WTC11 (cell line): ENCODE measurements at regions not wholly inside any gene's neighbourhood (a gene's known extent, or its start where the extent isn't known, plus 50 kb on each side); places are given as distances from the start of the nearest gene placed in this dataset.

Source experiments
- ATAC-seq: fragments of 200-7000 bp; cut with Tn5 transposase; 2 replicates; pipeline ENCODE4 v1.10.0; 2021; ENCODE audit warnings: mild to moderate bottlenecking, moderate library complexity
- CTCF ChIA-PET: fragments of 300-600 bp; sonication (Branson Sonifier 250); formaldehyde crosslinking; loops from one replicate; lab custom pipeline; 2021; ENCODE audit warnings: antibody characterized with exemption; lab: Charles Lee
- POLR2A ChIA-PET: fragments of 350-600 bp; sonication (Branson Sonifier 250); formaldehyde crosslinking; loops from one replicate; lab custom pipeline; 2021; ENCODE audit warnings: antibody characterized with exemption; lab: Charles Lee
- DNase-seq: peaks from one replicate; pipeline ENCODE4 v3.0.0; 2021; ENCODE audit warnings: low spot score
- H3K27ac Mint-ChIP-seq: 2 replicates; pipeline ENCODE4 v1.8.0; 2021; ENCODE audit warnings: mixed read lengths
- H3K27me3 Mint-ChIP-seq: 2 replicates; pipeline ENCODE4 v1.8.0; 2021; ENCODE audit warnings: low read depth, mild to moderate bottlenecking, moderate library complexity, mixed read lengths
- H3K36me3 Mint-ChIP-seq: 2 replicates; pipeline ENCODE4 v1.8.0; 2021; ENCODE audit warnings: mixed read lengths
- H3K4me1 Mint-ChIP-seq: 2 replicates; pipeline ENCODE4 v1.8.0; 2022; ENCODE audit warnings: mixed read lengths
- H3K4me3 Mint-ChIP-seq: 2 replicates; pipeline ENCODE4 v1.8.0; 2021; ENCODE audit warnings: mild to moderate bottlenecking, moderate library complexity, mixed read lengths
- H3K9me3 Mint-ChIP-seq: 2 replicates; pipeline ENCODE4 v1.8.0; 2021; ENCODE audit warnings: mixed read lengths
- ATF1 ChIP-seq: sonication (generic); formaldehyde crosslinking; IDR thresholded peaks from 2 replicates; pipeline ENCODE4 v1.8.1; 2023; ENCODE audit warnings: mild to moderate bottlenecking, moderate library complexity, missing genetic modification reagents
- ELF4 ChIP-seq: sonication (generic); formaldehyde crosslinking; IDR thresholded peaks from 2 replicates; pipeline ENCODE4 v1.8.1; 2022; ENCODE audit warnings: low read depth, mild to moderate bottlenecking, moderate library complexity, missing genetic modification reagents
- ESRRA ChIP-seq: sonication (generic); formaldehyde crosslinking; IDR thresholded peaks from 2 replicates; pipeline ENCODE4 v1.8.1; 2022; ENCODE audit warnings: mild to moderate bottlenecking, missing genetic modification reagents, borderline replicate concordance
- FOXP1 ChIP-seq: sonication (generic); formaldehyde crosslinking; IDR thresholded peaks from 2 replicates; pipeline ENCODE4 v1.8.0; 2022; ENCODE audit warnings: missing genetic modification reagents, mild to moderate bottlenecking, moderate library complexity, borderline replicate concordance
- GRHL2 ChIP-seq: fragments of 250-450 bp; sonication (Bioruptor Pico); IDR thresholded peaks from 2 replicates; pipeline ENCODE4 v1.8.0; 2022; ENCODE audit warnings: mild to moderate bottlenecking, moderate library complexity; ENCODE audit not compliant: insufficient replicate concordance, severe bottlenecking
- NFYB ChIP-seq: sonication (generic); formaldehyde crosslinking; conservative IDR thresholded peaks from 2 replicates; pipeline ENCODE4 v1.8.0; 2022; ENCODE audit warnings: low read depth, missing genetic modification reagents
- NR3C1 ChIP-seq: sonication (generic); formaldehyde crosslinking; conservative IDR thresholded peaks from 2 replicates; pipeline ENCODE4 v1.8.1; 2023; ENCODE audit warnings: low read depth, mild to moderate bottlenecking, missing genetic modification reagents
- PRRX2 ChIP-seq: fragments of 250-450 bp; sonication (Bioruptor Pico); IDR thresholded peaks from 2 replicates; pipeline ENCODE4 v1.8.0; 2021; ENCODE audit warnings: mild to moderate bottlenecking
- RORB ChIP-seq: fragments of 250-450 bp; sonication (Bioruptor Pico); IDR thresholded peaks from 2 replicates; pipeline ENCODE4 v1.9.0; 2021; ENCODE audit warnings: mild to moderate bottlenecking
- SMAD3 ChIP-seq: sonication (generic); formaldehyde crosslinking; IDR thresholded peaks from 2 replicates; pipeline ENCODE4 v1.8.0; 2022; ENCODE audit warnings: missing genetic modification reagents, mild to moderate bottlenecking, borderline replicate concordance
- SOX15 ChIP-seq: fragments of 250-450 bp; sonication (Bioruptor Pico); IDR thresholded peaks from 2 replicates; pipeline ENCODE4 v1.9.0; 2021; ENCODE audit warnings: mild to moderate bottlenecking
- SP1 ChIP-seq: sonication (generic); formaldehyde crosslinking; conservative IDR thresholded peaks from 2 replicates; pipeline ENCODE4 v1.8.1; 2022; ENCODE audit warnings: missing genetic modification reagents
- TEAD1 ChIP-seq: sonication (generic); formaldehyde crosslinking; IDR thresholded peaks from 2 replicates; pipeline ENCODE4 v1.8.0; 2022; ENCODE audit warnings: mild to moderate bottlenecking, missing genetic modification reagents
- ZNF121 ChIP-seq: sonication (generic); formaldehyde crosslinking; IDR thresholded peaks from 2 replicates; pipeline ENCODE4 v1.8.0; 2023; ENCODE audit warnings: missing genetic modification reagents
- ZNF232 ChIP-seq: sonication (generic); formaldehyde crosslinking; IDR thresholded peaks from 2 replicates; pipeline ENCODE4 v1.8.0; 2022; ENCODE audit warnings: mild to moderate bottlenecking, missing genetic modification reagents
- ZNF317 ChIP-seq: sonication (generic); formaldehyde crosslinking; IDR thresholded peaks from 2 replicates; pipeline ENCODE4 v1.8.1; 2023; ENCODE audit warnings: low read depth, mild to moderate bottlenecking, moderate library complexity, missing genetic modification reagents, borderline replicate concordance
- ZNF416 ChIP-seq: fragments of 250-450 bp; sonication (Bioruptor Pico); IDR thresholded peaks from 2 replicates; pipeline ENCODE4 v1.9.0; 2021; ENCODE audit warnings: mild to moderate bottlenecking, inconsistent platforms
- ZNF671 ChIP-seq: fragments of 250-450 bp; sonication (Bioruptor Pico); IDR thresholded peaks from 2 replicates; pipeline ENCODE4 v1.8.0; 2021; ENCODE audit warnings: mild to moderate bottlenecking
- TF ChIP-seq, protein P1 (sequence below): fragments of 250-450 bp; sonication (Bioruptor Pico); IDR thresholded peaks from 2 replicates; pipeline ENCODE4 v2.1.2; 2022; ENCODE audit warnings: mild to moderate bottlenecking, moderate library complexity
- TF ChIP-seq, protein P2 (sequence below): sonication (generic); formaldehyde crosslinking; IDR thresholded peaks from 2 replicates; pipeline ENCODE4 v1.8.0; 2022; ENCODE audit warnings: mild to moderate bottlenecking, missing genetic modification reagents
- TF ChIP-seq, protein P3 (sequence below): sonication (generic); formaldehyde crosslinking; conservative IDR thresholded peaks from 2 replicates; pipeline ENCODE4 v1.8.1; 2022; ENCODE audit warnings: mild to moderate bottlenecking, missing genetic modification reagents
- TF ChIP-seq, protein P4 (sequence below): fragments of 250-450 bp; sonication (Bioruptor Pico); conservative IDR thresholded peaks from 2 replicates; pipeline ENCODE4 v1.9.0; 2021; ENCODE audit warnings: mild to moderate bottlenecking
- TF ChIP-seq, protein P5 (sequence below): sonication (generic); formaldehyde crosslinking; IDR thresholded peaks from 2 replicates; pipeline ENCODE4 v1.8.0; 2022; ENCODE audit warnings: mild to moderate bottlenecking, missing genetic modification reagents
- TF ChIP-seq, protein P6 (sequence below): sonication (generic); formaldehyde crosslinking; IDR thresholded peaks from 2 replicates; pipeline ENCODE4 v1.8.0; 2022; ENCODE audit warnings: missing genetic modification reagents

DNA sequence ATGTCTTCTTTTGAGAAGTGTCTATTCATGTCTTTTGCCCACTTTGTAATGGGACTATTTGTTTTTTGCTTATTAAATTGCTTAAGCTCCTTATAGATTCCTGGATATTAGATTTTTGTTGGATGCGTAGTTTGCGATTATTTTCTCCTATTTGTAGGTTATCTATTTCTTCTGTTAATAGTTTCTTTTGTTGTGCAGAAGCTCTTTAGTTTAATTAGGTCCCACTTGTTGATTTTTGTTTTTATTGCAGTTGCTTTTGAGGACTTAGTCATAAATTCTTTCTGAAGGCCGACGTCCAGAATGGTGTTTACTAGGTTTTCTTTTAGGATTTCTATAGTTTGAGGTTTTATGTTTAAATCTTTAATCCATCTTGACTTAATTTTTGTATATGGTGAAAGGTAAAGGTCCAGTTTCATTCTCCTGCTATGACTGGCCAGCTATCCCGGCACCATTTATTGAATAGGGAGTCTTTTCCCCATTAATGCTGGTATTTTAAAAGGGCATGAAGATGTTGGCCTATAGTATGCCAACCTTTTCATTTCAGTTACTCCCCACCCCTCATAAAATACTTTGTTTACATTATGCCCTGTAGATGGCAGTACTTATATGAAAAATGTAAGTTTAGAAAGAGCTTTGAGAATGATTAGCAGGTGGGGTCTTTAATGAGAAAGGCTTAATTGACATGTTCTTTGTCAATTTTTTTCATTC lies 62.9 kb upstream of the PSMA6 start (continued):
- TF ChIP-seq ZNF121 (no peak), GRHL2 (CRISPR knock-in tag) (no peak)
- TF ChIP-seq, protein P1, sequence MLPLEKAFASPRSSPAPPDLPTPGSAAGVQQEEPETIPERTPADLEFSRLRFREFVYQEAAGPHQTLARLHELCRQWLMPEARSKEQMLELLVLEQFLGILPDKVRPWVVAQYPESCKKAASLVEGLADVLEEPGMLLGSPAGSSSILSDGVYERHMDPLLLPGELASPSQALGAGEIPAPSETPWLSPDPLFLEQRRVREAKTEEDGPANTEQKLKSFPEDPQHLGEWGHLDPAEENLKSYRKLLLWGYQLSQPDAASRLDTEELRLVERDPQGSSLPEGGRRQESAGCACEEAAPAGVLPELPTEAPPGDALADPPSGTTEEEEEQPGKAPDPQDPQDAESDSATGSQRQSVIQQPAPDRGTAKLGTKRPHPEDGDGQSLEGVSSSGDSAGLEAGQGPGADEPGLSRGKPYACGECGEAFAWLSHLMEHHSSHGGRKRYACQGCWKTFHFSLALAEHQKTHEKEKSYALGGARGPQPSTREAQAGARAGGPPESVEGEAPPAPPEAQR (CRISPR knock-in tag) = no peak

DNA sequence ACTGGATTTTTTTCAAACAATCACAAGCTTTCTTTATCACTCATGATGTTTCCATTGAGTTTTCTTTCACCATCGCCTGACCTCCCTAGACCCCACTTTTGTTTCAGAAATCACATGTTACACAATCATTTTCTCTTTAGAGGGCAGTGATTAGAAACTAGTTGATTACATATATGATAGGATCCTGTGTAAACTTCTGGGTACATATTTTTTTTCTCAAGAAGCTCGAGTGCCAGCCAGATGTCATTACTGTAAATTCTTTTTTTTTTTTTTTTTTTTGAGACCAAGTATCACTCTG lies 62.4 kb upstream of the PSMA6 start:
- no peaks in the 10 kb centered on the region for H3K9me3 Mint-ChIP-seq
- H3K27ac Mint-ChIP-seq = no peak overlapping the region
- H3K4me1 Mint-ChIP-seq = no peaks in the 10 kb centered on the region
- H3K27me3 Mint-ChIP-seq = no peaks in the 10 kb centered on the region
- ATAC-seq = no peak
- CTCF ChIA-PET = interaction anchor here (0.6 to 1.6 kb wide), 10 partner anchors 15 to 515 kb away, joined by 3 to 10 read pairs (median 3); no protein-coding TSS in a partner anchor
- no peak for DNase-seq
- TF ChIP-seq PRRX2 (CRISPR knock-in tag) (no peak), ZNF232 (CRISPR knock-in tag) (no peak), ZNF317 (CRISPR knock-in tag) (no peak), ESRRA (CRISPR knock-in tag) (no peak), FOXP1 (no peak), SP1 (CRISPR knock-in tag) (no peak), ZNF416 (CRISPR knock-in tag) (no peak), SOX15 (CRISPR knock-in tag) (no peak), SMAD3 (CRISPR knock-in tag) (no peak)
- TF ChIP-seq, protein P2, sequence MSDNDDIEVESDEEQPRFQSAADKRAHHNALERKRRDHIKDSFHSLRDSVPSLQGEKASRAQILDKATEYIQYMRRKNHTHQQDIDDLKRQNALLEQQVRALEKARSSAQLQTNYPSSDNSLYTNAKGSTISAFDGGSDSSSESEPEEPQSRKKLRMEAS (CRISPR knock-in tag) = no peak
- TF ChIP-seq, protein P3, sequence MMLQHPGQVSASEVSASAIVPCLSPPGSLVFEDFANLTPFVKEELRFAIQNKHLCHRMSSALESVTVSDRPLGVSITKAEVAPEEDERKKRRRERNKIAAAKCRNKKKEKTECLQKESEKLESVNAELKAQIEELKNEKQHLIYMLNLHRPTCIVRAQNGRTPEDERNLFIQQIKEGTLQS (CRISPR knock-in tag) = no peak
- TF ChIP-seq, protein P4, sequence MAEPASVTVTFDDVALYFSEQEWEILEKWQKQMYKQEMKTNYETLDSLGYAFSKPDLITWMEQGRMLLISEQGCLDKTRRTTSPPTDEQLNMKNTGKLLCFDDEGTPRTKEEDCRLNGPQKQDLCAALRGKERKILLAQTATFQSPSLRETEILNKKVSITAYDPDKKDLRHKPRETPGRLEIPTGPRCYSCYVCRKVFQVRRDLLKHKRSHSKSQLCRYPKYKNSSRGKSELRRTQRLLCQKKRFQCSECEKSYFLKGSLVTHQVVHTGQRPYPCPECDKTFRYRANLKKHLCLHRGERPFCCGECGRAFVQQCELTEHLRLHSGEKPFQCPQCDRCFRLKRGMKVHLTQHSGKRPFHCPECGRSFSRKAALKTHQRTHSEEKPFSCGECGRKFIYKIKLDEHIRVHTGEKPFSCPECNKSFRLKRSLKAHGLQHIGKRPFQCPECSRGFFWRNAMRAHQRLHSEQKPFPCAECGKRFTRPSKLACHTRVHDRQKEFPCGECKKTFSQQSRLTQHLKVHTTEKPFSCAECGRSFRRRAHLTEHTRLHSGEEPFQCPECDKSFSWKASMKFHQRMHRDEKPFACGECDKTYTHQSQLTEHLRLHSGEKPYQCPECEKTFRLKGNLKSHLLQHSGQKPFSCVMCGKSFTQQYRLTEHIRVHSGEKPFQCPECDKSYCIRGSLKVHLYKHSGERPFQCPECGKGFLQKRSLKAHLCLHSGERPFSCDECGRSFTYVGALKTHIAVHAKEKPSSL = no peak
- POLR2A ChIA-PET = no interaction called here
- no peaks in the 10 kb centered on the region for H3K36me3 Mint-ChIP-seq
- no peak overlapping the region for H3K4me3 Mint-ChIP-seq

DNA sequence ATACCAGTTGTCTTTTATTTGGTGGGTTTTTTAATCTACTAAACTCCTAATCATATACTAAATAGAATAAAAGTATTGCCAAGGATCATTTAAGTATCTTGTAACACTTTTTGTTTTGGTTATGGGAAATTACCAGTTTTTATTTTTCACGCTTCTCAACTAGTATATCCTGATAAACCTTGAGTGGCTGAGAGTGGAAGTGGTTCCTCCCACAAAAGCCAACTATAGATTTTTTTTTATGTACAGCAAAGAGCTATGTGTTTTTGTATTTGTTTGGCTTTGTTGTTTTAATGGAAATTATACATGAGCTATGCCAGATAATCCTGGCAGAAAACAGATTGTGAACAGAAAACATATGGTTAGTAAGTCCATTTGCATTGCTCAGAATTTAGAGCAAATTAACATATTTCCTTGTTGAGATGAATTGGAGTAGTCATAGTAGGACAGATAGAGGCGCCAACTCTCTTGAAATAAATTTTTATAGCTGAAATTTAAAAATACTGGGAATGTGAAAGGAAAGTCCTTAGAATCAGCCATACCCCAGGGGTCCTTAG lies 60.9 kb upstream of the PSMA6 start:
- POLR2A ChIA-PET = no interaction called here
- CTCF ChIA-PET = interaction anchor here (1.8 kb wide), 1 partner anchor 16 kb away, joined by 4 read pairs; no protein-coding TSS in a partner anchor
- H3K9me3 Mint-ChIP-seq = no peaks in the 10 kb centered on the region

More for the DNA sequence above, 60.9 kb upstream of the PSMA6 start:
- H3K36me3 Mint-ChIP-seq = no peaks in the 10 kb centered on the region
- ATAC-seq = no peak
- H3K27me3 Mint-ChIP-seq = no peaks in the 10 kb centered on the region
- DNase-seq = no peak
- no peaks in the 10 kb centered on the region for H3K4me1 Mint-ChIP-seq
- TF ChIP-seq ESRRA (CRISPR knock-in tag) (no peak), ELF4 (CRISPR knock-in tag) (no peak), NR3C1 (no peak), TEAD1 (CRISPR knock-in tag) (no peak), ATF1 (CRISPR knock-in tag) (no peak), NFYB (CRISPR knock-in tag) (no peak), PRRX2 (CRISPR knock-in tag) (no peak), RORB (CRISPR knock-in tag) (no peak), SMAD3 (CRISPR knock-in tag) (no peak), ZNF671 (CRISPR knock-in tag) (no peak)
- TF ChIP-seq, protein P5, sequence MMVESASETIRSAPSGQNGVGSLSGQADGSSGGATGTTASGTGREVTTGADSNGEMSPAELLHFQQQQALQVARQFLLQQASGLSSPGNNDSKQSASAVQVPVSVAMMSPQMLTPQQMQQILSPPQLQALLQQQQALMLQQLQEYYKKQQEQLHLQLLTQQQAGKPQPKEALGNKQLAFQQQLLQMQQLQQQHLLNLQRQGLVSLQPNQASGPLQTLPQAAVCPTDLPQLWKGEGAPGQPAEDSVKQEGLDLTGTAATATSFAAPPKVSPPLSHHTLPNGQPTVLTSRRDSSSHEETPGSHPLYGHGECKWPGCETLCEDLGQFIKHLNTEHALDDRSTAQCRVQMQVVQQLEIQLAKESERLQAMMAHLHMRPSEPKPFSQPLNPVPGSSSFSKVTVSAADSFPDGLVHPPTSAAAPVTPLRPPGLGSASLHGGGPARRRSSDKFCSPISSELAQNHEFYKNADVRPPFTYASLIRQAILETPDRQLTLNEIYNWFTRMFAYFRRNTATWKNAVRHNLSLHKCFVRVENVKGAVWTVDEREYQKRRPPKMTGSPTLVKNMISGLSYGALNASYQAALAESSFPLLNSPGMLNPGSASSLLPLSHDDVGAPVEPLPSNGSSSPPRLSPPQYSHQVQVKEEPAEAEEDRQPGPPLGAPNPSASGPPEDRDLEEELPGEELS (CRISPR knock-in tag) = no peak
- TF ChIP-seq, protein P6, sequence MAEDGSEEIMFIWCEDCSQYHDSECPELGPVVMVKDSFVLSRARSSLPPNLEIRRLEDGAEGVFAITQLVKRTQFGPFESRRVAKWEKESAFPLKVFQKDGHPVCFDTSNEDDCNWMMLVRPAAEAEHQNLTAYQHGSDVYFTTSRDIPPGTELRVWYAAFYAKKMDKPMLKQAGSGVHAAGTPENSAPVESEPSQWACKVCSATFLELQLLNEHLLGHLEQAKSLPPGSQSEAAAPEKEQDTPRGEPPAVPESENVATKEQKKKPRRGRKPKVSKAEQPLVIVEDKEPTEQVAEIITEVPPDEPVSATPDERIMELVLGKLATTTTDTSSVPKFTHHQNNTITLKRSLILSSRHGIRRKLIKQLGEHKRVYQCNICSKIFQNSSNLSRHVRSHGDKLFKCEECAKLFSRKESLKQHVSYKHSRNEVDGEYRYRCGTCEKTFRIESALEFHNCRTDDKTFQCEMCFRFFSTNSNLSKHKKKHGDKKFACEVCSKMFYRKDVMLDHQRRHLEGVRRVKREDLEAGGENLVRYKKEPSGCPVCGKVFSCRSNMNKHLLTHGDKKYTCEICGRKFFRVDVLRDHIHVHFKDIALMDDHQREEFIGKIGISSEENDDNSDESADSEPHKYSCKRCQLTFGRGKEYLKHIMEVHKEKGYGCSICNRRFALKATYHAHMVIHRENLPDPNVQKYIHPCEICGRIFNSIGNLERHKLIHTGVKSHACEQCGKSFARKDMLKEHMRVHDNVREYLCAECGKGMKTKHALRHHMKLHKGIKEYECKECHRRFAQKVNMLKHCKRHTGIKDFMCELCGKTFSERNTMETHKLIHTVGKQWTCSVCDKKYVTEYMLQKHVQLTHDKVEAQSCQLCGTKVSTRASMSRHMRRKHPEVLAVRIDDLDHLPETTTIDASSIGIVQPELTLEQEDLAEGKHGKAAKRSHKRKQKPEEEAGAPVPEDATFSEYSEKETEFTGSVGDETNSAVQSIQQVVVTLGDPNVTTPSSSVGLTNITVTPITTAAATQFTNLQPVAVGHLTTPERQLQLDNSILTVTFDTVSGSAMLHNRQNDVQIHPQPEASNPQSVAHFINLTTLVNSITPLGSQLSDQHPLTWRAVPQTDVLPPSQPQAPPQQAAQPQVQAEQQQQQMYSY (CRISPR knock-in tag) = no peak
- H3K27ac Mint-ChIP-seq = no peak overlapping the region
- H3K4me3 Mint-ChIP-seq = no peak overlapping the region
